Activated naive CD8-positive, alpha-beta T cell treated with anti-CD3 and anti-CD28 coated beads, Interleukin-2, amount 50 U/mL, for 16 hours (primary cell): ENCODE measurements at regions not wholly inside any gene's neighbourhood (a gene's known extent, or its start where the extent isn't known, plus 50 kb on each side); places are given as distances from the start of the nearest gene placed in this dataset.

Experiments used
- DNase-seq: peaks from one replicate; pipeline ENCODE4 v3.0.0-alpha.2; 2020; ENCODE audit warnings: low read depth, low spot score

- no peak for DNase-seq
Measured at GRCh38 chr1:54497338-54497737, 50.7 kb upstream of the ACOT11 start.

DNA sequence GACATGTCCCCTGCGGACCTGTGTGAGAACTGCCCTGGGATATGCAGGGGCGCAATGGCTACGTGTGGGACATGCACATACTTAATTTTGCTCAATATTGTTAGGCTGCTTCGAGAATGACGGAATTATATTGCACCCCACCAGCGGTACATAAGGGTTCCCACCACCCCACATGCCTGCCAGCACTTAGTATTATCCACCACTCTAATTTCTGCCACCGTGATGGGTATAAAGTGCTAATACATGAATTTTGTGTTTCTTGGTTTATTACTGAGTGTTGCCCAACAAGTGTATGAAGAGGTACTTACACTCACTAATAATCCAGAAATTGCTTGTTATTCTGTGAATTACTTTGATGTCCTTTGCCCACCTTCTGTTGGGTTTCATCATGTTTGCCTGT lies 52.1 kb upstream of the ACOT11 start:
- DNase-seq: no peak

- DNase-seq: no peak
Measured at GRCh38 chr1:54493608-54494007, 54.4 kb upstream of the ACOT11 start.

DNA sequence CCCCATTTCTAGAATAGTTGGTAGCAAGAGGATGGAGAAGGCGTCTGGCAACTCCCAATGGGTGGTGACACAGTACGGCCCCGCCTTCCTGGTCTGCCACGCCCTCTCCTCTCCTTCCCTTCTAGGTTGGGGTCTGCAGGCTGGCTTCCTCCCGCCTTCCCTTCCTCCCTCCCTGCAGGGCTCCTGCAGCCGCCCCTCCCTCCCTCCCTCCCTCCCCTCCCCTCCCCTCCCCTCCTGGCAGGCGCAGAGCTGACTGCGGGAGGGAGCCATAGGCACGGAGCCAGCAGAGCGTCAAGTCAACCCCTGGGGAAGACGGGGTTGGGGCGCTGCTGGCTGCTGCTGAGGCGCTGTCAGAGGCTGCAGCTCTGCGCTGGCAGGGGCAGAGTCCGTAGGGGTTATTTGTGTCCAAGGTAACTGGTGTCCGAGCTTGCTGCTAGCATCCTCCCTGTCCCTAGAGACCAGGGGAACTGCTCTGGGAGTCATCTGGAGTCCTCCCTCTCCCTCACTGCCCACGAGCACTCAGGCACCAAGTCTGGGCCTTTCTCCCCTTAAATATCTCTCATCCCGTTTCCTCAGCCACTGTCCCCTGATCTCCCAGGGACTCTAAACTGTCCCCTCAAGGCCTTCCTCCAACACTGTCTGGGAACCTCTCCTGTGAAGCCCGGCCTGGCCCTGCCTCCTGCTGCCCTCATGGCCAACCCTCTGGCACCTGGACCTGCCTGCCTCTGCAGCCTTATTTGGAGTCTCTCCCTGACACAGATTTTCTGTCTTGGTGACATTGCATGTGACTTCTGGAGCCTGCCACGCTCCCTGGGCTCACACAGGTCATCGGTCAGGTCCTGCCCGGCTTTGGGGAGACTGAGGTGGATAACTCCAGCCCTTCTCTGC lies 57.4 kb upstream of the ACOT11 start:
- no peak for DNase-seq

GRCh38 chr1:54489627-54490250 lies 58.3 kb upstream of the ACOT11 start:
- DNase-seq: no peak

DNA sequence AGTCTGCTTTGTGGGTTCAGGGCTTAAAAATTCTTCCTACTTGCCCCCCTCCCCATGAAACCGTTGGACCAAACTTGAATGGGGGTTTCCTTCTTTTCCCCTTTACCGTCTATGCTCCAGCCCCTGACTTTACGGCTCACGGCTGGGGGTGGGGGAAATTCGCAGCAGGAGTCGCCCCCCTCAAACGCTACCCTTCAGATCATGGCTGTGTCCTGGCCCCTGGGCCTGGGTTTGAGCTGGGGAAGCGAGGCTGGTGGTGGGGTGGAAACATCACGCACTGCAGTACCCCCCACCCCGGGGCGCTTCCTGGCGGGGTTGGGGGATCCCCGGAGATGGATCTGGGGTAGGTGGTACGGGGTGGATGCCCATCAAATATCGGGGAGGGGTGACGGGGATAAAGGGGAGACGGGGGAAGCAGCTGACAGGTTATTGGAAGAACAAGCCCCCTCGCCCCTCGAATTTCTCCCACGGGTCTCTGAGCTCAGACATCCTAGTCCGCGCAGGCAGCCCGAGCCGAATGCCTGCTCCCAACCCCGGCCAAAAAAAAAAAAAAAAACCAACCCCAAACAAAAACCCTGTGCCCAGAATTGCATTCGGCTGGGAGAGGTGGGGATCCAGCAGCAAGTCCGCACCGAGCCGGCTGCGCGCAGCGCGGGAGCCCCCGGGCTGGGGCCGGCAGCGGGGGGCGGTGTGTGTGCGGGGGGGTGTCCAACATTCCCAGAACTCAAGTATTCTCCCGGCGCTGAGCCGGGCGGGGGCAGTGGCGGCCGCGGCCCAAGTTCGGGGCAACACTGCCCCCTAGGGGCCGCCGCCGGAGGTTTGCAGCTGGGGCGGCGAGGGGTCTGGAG lies 59.0 kb upstream of the ACOT11 start:
- DNase-seq: peak; percentile 38

GRCh38 chr1:54488065-54488750 lies 59.8 kb upstream of the ACOT11 start:
- DNase-seq: no peak

- DNase-seq: no peak
Measured at GRCh38 chr1:54487571-54488050, 60.4 kb upstream of the ACOT11 start.

GRCh38 chr1:54486907-54487306 lies 61.1 kb upstream of the ACOT11 start:
- DNase-seq: no peak

DNA sequence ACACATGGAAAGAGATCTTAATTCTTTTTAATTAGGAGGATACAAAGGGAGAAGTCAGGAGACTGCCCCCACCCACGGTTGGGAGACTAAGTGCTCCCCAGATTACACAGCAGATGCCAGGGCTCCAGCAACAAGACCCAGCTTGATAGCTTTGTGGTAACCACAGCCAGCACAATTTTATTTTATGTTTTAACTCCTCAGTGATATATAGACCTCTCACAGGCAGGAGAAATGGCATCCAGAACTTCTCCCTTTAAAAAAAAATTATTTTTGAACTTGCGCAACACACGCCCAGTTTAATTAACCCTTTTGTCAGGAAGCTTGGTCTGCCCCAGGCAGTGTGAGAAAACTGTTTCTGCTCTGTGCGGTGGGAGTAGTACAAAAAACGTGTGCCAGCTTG lies 62.6 kb upstream of the ACOT11 start:
- no peak for DNase-seq

DNA sequence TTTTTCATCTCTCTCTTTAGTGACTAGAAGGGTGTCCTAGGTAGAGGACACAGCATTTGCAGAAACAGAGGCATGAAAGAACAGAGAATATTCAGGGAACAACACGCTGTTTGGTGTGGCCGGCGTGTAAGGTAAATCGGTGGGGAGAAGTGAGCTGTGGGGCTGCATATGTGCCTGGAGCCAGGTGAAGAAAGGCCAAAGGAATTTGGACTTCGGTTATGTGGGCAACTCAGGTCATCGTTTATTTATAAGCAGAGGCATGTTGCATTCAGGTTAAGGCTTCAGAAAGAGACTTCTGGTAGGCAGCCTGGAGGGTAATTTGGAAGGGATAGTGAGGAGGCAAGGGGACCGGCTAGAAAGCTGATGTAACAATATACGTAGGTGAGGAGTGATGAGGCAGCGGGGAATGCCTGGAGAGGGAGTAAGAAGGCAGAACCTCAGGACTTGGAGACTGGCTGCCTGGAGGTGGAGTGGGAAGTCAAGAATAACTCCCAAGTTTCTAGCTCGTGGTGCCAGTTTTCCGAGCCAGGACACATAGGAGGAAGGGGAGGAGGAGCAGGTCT lies 64.1 kb upstream of the ACOT11 start:
- no peak for DNase-seq

DNA sequence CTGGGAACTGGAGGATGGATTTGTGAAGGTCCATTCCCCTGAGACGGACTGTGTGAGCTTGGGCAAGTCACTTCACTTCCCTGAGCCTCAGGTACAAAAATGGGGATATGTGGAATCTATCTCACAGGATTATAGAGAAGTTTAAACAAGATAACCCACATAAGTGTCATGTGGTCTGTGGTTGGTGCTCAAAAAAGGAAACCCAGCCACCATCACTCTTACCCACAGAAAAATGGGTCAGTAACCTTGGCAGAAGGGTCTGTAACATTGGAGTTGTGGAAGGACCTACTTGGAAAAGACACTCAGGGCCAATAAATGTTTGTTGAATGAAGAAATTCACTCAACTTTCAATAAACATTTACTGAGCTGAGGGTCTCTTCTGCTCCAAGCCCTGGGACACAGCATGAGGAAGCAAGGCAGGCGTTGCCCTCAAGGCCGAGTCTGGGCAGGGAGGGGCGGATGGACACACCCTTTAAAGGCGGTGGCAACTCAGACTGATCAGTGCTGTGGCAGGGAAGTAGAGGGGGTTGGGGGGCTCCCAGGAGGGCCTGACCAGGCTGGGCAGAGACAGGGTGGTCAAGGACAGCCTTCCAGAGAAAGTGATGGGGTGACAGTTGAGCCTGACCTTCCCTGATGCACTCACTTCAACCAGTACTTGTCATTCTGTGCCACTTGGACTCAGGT lies 66.7 kb upstream of the ACOT11 start:
- DNase-seq: no peak

DNA sequence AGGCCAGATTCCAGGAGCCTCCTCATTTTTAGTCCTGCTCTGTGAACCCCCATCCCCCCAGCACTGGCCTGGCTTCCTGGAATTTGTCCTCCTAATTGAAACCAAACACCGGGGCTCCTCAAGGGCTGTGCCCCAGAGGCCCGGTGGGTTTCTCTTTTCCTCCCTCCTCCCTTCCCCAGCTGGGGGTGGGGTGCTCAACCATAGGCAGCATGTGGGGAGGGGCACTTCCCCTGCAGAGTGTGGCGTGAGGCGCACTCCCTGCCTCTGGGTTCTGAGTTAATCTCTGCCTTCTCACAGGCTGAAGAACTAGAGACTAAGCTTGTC lies 67.5 kb upstream of the ACOT11 start:
- DNase-seq: no peak

DNA sequence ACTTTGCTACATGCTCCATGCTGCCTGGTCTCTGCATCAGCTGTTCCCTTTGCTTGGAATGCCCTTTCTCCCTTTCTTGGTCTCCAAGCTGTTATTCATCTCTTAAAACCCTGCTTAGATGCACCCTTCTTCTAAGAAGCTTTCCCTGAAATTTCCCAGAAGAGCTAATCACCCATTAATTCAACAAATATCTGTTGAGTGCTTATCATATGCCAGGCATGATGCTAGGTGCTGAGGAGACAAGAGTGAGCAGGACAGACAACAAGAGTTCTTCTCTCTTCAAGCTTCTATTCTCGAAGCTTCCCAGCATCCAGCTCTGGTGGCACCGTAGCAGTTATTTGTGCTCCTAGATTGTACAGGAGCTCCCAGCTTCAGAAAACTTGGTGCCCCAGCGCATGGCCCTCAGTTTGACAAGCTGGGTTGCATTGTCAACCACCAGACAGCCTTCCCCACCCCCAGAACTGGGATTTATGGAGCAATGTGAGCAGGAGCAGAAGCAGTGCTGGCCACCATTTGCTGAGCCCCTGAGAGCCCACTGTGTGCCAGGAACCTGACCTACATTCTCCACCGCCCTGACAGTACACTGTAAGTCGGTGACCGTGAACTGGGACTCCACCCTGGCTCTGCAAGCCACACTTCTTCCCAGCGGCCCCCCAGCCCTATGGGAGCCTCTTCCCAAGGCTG lies 68.0 kb upstream of the ACOT11 start:
- DNase-seq: no peak

DNA sequence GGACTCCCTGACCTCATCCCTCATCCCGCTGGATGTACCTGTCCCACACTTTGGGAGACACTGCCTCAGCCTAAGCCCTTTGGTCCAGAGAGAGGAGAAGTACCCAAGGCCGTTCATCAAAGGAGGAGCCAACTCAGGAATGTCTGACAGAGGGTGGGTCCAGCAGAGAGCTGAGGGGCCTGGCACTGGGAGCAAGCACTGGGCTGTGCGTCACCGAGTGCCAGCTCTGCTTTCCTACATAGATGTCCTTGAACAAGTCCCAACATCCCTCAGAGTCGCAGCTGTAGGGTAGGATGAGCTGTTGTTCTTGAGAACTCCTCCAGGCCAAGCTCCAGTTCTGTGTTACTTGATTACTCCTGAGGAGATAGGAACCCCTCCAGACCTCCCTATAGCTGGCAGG lies 68.8 kb upstream of the ACOT11 start:
- no peak for DNase-seq

DNA sequence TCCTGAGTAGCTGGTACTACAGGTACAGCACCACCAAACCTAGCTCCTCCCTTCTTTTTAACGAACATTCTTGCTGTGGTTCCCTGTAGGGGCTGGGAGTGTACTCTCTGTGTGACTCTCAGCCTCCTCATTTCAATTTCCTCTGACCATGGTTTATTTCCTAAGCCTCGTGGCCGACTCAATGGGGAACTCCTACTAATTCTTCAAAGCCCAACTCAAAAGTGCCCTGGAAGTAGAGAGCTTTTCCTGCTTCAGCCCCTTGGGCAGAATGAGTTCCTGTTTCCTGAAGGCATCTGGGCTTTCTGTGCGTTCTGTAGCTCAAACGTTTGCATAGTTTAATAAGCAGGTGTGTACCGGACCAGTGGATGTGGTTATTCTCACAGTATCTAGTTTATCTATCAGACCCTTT lies 70.9 kb upstream of the ACOT11 start:
- DNase-seq: no peak

- no peak for DNase-seq
Measured at GRCh38 chr1:54476530-54477109, 70.4 kb upstream of the SSBP3 start.

DNA sequence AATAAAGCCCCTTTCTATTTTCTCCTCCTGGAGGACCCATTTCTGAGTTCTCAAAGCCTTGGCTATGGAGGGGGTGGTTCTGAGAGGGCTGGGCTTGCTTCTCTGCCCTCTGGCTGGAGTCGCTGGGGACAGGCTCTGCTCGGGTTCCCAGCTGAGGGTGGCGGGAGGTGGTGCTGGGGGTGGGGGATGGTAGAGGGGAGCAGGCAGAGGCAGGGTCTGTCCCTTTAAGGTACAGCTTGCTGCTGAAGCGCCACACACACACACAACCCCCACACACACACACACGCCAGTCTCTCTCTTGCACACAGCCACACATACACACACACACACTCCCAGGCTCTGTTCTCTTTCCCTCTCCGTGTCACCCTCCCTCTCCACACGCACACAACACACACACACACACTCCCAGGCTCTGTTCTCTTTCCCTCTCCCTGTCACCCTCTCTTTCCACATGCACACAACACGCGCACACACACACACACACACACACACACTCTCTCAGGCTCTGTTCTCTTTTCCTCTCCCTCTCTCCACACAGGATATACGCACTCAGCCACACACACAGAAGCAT lies 69.8 kb upstream of the SSBP3 start:
- no peak for DNase-seq

GRCh38 chr1:54475357-54475881 lies 69.2 kb upstream of the SSBP3 start:
- no peak for DNase-seq
